GM19372 (cell line): ENCODE measurements at regions not wholly inside any gene's neighbourhood (a gene's known extent, or its start where the extent isn't known, plus 50 kb on each side); places are given as distances from the start of the nearest gene placed in this dataset.
"Not testable (repeated sequence)": the region's sequence is repeated elsewhere in the genome, so short reads cannot be mapped to it uniquely, and the experiment has no call there.

ENCODE experiments used
- ATAC-seq: cut with Tn5 transposase; IDR thresholded peaks from one replicate; pipeline ENCODE4 v1.9.1; 2021; ENCODE audit warnings: mild to moderate bottlenecking, low read depth, moderate library complexity; ENCODE audit not compliant: unreplicated experiment

- ATAC-seq, result no peak
Measured at GRCh38 chr3:127443581-127444375, 146.8 kb downstream of the TPRA1 start.

- no peak for ATAC-seq
Measured at GRCh38 chr3:127442506-127442905, 148.0 kb downstream of the TPRA1 start.

DNA sequence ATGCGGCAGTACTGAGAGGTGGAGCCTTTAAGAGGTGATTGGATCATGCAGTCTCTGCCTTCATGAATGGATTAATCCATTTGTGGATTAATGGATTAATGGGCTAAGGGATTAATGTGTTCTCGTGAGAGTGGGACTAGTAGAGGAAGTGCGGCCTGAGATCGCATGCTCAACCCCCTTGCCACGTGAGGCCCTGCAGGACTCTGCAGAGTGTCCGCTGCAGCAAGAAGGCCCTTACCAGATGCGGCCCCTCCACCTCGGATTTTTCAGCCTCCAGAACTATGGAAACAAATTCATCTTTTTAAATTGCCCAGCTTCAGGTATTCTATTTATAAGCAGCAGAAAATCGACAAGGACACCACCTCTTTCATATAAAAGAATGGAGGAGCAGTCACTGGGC lies 148.8 kb downstream of the TPRA1 start:
- ATAC-seq, result no peak

DNA sequence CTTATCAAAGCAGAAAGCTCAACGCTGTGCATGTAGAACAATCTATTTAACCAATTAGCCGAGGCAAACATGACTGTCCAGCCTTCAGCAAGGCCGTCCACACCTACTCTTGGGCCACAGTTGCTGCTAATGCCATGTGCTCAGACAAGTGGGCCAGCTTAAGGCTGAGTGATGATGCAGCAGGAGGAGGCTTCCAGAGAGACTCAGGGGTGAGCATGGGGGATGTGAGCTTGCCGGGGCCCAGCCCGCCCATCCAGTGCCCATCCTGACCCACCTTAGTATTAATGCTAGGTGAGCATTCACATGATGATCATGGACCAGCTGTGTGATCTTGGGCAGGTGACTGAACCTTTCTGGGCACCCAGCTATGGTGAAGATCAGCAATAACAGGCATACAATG lies 150.1 kb downstream of the TPRA1 start:
- no peak for ATAC-seq

DNA sequence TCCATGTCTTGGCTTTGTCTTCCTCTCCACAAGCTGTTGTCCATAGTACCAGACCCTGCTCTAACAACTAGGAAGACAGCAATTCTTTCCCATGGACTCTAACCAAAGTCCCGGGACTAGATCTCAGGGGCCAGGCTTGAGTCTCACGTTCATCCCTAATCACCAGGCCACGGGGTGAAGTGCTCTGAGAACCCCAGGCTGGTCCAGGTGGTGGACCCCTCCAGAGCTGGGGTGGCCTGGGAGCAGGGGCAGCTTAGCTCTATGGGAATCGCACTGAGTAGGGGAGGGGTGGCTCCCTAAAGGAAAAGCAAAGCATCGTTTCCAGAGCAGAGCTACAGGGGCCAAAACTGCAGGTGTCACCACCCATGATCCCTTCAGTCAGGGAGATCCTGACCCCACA lies 150.9 kb downstream of the TPRA1 start:
- ATAC-seq, result no peak

- ATAC-seq, result no peak
Measured at GRCh38 chr3:127438951-127439350, 151.1 kb upstream of the PRR20G start.

DNA sequence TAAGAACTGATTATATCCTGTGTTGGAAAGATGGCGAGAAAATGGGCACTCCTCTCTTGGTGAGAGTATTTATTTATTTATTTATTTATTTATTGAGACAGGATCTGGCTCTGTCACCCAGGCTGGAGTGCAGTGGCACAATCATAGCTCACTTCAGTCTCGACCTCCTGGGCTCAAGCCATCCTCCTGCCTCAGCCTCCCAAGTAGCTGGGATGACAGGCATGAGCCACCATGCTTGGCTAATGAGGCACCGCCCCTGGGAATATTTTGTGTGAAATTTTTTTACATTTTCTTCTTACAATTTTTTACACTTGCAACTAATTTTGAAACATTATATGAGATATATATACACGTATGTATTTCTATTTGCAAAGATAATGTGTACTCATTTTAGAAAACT lies 150.5 kb upstream of the PRR20G start:
- no peak for ATAC-seq

- not testable (repeated sequence) for ATAC-seq
Measured at GRCh38 chr3:127435299-127435698, 147.5 kb upstream of the PRR20G start.

GRCh38 chr3:127431066-127431465 lies 143.2 kb upstream of the PRR20G start:
- no peak for ATAC-seq

- ATAC-seq, result no peak
Measured at GRCh38 chr3:127428344-127428997, 140.6 kb upstream of the PRR20G start.

GRCh38 chr3:127427666-127428065 lies 139.8 kb upstream of the PRR20G start:
- no peak for ATAC-seq

DNA sequence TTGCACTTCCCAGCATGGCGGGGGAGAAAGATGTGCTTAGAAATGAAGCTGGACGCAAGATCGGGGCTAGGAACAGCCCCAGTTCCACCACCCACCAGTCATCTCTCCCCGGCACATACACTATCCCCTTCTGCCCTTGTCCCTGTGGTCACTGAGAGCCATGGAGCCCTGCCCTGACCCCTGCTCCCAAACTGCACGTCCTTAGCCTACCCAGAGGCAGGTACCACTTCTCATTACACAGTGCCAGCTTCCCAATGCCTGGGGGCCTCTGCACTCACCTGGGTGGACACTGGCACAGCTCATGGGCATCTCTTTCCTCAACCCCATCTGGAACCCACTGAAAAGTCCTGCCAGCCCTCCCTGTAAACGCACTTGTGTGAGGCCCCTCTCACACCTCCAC lies 139.3 kb upstream of the PRR20G start:
- no peak for ATAC-seq

GRCh38 chr3:127426444-127427153 lies 138.8 kb upstream of the PRR20G start:
- no peak for ATAC-seq

- no peak for ATAC-seq
Measured at GRCh38 chr3:127425505-127426443, 137.9 kb upstream of the PRR20G start.

DNA sequence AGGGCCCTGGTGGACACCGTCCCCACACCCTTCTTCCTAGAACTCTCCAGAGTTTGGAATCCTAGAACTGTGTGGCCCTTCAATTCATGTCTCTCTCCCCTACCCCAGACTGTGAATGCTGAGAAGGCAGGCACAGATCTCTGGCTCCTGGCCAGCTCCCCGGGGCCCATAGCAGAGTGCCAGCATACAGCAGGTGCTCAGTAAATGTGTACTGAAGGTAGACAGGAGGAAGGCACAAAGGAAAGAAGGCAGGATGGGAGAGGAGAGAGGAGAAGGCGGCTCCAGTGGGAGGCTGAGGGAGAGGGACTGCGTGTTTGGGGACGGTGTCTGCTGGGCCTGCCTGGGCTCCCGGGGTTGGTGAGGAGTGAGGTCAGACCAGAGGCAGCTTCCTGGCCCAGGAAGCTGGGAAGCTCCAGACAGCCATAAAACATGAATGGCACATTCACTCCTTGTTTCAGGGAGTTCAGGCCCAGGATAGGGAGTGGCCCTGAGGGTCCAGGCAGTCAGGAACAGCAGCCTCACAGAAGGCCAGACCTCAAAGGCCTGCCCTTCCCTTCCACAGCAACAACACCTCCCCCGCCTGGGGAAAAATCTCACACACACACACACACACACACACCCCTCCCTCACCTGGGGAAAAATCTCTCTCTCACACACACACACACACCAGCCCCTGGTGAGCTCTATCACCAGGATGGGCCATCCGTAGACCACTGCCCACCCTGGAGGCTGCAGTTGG lies 137.1 kb upstream of the PRR20G start:
- ATAC-seq, result no peak

DNA sequence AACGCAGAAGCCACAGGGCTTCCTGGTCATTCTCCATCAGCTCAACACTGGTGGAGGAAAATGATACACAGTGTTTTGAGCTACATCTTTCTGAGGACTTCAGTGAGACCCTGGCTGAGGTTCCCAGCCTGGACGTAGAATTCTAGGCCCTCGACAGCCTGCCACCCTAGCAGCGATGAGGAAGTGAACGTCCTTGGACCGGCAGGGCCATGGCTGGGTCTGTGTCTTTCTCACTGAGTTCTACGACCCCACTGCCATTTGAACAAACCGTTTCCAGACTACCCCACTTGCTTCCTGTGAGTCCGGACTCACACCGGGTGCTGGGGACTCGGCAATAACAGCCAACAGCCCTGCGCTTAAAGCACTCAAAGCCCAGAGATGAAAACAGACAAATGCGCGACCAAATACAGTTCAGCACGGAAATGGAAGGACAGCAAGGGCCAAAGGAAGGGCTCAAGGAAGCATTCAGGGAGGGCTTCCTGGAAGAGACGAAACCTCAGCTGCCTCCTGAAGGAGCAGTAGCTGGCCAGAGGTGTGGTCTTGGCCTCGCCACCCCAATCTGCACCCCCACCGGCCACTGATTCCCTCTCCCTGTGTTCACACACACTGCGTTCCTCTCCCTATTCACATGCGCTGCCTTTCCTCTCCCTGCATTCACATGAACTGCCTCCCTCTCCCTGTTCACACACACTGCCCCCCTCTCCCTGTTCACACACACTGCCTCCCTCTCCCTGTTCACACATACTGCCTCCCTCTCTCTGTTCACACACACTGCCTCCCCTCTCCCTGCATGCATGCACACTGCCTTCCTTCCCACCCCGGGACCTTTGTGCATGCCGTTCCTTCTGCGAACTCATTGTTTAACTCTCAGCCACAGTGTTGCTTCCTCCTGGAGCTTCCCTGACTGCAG lies 136.3 kb upstream of the PRR20G start:
- ATAC-seq, result no peak

DNA sequence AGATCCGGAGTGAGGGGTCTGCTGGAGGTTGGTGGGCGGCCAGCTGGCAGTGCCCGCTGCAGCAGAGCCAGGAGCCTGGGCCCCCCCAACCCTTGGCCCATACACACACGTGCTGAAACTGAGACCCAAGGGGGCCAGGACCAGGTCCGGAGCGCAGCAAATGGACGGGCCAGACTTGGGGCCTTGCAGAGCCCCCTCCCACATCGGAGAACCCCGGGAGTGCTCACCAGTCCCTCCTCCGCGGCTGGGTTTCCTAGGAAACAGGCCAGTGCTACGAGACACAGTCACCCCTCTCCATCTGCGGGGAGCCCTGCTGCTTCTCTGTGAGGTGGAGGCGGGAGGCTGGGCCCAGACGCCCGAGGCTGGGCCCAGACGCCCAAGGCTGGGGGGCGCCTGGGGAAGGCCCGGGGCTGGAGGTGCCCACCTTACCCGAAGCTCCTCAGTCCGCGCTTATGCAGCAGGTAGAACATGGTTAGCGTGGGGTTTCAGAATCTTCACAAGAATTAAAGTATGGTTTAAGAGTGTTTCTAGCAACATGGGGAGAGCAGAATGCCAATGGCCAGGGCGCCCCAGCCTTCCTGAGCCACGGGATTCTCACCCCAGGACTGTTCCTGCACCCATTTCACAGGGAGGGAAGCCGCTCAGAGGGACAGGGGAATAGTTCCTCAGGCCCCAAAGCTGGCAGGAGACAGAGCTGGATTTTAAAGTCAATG lies 135.0 kb upstream of the PRR20G start:
- ATAC-seq, result no peak
